Breast epithelium (tissue), 3 donors: ENCODE measurements at regions not wholly inside any gene's neighbourhood (a gene's known extent, or its start where the extent isn't known, plus 50 kb on each side); places are given as distances from the start of the nearest gene placed in this dataset.

Source experiments
- CTCF ChIP-seq, 3 donors: fragments of 450-650 bp; IDR thresholded peaks; one replicate each; pipeline ENCODE4 v1.5.1; 2016 to 2017; ENCODE audit warnings: antibody characterized with exemption in 3 of 3, mild to moderate bottlenecking in 3 of 3, moderate library complexity in 3 of 3
- POLR2A ChIP-seq: fragments of 450-650 bp; IDR thresholded peaks from one replicate; pipeline ENCODE4 v1.6.1; 2016; ENCODE audit warnings: antibody characterized with exemption, mild to moderate bottlenecking, moderate library complexity
- POLR2AphosphoS5 ChIP-seq, 3 donors: sonication (generic); formaldehyde crosslinking; IDR thresholded peaks; one replicate each; pipeline ENCODE4 v1.6.1; 2017; ENCODE audit warnings: antibody characterized with exemption in 3 of 3

DNA sequence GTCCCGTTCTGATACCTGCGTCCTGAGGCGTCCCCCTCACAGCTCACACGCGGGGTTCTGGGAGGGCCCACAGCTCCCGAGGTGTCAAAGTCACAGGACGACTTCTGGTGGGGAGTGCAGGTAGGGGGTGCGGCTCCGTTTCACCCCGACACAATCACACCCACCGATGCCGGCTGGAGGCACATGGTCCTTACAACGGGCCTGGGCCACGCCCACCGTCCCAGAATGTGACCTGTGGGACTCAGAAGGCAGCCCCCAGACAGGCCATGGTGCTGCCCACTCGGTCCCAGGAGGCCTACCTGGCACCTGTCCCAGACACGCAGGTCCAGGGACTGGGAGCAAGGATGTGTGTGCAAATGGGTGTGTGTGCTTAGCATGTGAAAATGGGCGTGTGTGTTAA is 86.0 kb downstream of the UNCX start:
- TF ChIP-seq CTCF (IDR thresholded peaks at IDR 0.05) (no peak), POLR2AphosphoS5 (IDR thresholded peaks at IDR 0.05) (no peak), POLR2A (no peak)
